GM21423 (cell line): ENCODE measurements at regions not wholly inside any gene's neighbourhood (a gene's known extent, or its start where the extent isn't known, plus 50 kb on each side); places are given as distances from the start of the nearest gene placed in this dataset.

Experiments
- ATAC-seq: cut with Tn5 transposase; IDR thresholded peaks from one replicate; pipeline ENCODE4 v1.9.1; 2021; ENCODE audit warnings: mild to moderate bottlenecking, moderate library complexity; ENCODE audit not compliant: unreplicated experiment

DNA sequence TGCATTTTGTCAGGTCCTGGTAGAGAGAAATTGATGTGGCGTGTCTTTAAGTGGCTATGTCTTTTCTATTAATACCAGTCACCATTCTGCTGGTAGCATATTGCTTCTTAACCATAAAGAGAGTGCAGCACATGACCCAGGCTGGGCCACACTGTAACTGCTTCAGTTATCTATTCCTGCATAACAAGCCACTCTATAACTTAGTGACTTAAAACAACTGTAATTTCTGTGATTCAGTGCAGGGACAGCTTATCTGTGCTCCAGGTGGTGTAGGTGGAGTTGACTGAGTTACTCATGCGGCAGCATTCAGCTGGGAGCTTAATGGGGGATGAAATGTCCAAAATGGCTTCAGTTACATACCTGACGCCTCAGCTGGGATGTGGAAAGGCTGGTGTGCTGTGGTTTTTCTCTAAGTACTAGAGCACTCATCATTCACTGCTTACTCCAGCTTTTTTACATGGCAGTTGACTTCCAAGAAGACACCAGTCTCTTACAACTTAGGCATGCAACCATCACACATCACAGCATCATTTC lies 742.4 kb downstream of the SATB2 start:
- no peak for ATAC-seq

DNA sequence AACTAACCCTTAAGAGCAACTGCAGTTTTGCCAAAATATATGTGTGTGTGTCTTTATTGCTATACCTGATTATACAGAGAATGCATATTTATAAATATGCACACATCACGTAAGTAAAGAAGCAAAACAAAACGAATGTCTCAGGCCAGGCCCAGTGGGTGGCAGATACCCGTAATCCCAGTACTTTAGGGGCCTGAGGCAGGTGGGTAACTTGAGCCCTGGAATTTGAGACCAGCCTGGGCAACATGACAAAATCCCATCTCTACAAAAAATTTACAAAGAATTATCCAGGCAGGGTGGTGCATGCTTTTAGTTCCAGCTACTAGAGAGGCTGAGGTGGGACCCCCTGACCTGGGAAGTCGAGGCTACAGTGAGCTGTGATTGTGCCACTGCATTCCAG lies 745.3 kb downstream of the SATB2 start:
- no peak for ATAC-seq

DNA sequence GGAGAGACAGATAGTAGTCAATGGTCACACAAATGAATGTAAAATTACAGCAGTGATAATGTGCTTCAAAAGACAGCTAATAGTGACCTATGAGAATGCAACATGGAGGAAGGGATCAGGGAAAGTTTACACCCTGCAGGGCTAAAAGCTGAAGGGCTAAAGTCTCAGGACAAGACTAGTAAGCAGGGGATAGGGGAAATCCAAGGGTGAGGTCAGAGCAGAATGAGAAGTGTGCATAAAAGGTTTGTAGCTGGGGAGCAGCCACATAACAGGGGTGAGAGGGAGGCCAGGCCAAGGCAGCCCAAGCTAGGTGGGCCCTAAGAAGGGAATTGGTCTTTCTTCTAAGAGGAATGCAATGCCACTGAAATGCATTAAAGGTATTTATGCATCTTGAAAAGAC lies 746.3 kb downstream of the SATB2 start:
- no peak for ATAC-seq

DNA sequence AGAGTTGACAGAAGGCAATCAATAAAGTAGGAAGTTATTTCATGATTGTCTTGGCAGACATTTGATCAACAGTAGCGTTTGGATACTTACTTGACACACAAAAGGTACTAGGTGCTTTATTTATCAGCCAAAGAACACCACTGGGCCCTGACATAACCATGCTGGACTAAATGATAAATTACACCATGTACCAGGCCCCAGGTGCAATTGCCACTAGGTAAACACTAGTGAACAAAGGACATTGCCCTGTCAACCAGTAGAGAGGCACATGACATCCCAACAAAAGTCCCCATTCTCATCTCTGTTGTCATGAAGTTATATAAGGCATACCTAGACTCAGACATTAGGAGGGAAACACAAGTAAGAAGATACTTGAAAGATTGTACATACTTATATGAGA lies 747.2 kb downstream of the SATB2 start:
- no peak for ATAC-seq

DNA sequence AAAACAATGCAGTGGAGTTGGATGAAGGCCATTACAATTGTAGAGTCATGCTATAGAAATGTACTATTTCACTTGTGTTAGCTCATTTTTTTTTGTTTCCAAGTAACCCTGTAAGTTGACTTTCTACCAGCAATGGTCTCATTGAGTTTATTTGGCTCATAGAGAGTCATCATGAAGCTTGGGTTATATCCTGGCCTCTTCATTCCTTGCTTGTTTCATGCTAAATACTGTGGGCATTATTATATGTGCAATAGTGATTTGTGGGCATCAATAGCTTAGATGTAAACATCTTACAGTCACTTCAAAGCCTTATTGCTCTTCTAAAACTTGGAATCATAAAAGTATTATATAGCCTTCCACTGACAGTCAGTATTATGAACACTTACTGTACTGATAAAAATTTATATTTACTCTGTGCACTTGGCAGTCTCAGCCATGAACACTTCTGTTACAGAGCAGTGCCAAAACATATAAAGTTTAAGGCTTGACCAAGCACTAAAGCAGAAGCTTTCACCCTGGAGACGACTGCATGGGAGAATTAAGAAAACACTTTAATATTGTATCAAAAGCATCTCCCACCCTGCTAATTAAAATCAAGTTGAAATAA lies 751.2 kb downstream of the SATB2 start:
- ATAC-seq: no peak

DNA sequence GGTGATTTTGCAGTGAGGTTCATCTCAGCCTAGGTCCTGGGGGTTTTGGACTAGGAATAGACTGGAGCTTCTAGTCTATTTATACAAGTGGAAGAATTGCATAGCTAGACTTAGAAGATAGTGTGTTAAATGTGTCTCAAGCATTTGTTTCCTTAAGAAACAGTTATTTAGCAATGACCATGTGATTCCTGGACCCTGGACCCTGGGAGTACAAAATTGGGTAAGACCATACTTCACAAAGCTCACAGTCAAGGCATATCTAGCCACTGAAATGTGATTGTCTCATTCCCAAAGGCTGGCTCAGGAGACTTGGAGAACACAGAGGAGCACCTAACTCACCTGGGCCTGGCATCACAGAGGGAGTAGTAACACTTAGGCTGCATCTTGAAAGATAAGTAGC lies 754.5 kb downstream of the SATB2 start:
- no peak for ATAC-seq

DNA sequence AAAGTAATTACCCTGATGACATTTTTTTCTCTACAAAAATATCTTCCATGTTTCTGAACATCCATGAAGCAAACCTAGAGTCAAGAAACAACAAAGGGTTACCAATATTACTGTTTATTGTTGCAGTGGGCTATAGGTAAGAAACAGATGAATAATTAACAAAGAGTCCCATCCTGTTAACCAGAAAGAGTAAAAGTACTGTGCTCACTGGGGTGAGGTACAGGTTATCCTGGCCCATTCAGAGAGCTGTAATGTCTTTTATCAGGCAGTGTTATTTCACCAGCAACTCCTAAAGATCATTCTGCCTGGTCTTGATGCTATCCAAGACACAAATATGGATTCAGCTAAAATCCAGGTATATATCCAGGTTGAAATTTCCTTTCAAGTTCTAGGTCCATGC lies 754.9 kb downstream of the SATB2 start:
- peak; percentile 45 for ATAC-seq

DNA sequence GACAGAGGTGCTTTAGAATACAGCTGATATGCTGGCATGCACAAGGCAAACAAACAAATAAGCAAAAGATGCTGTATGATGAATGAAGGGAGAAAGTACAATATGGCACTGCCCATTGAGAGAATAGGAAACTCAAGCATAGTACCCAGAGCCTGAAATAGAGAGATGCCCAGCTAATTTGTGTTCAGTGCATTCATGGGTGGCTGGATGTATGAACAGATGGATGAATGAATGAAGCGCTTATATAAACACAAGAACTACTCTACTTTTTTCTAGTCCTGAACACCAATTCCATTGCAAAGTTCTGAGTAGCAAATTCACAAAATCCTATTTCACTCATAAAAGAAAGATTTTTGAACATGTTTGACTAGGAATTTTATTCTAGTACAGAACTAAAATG lies 756.3 kb downstream of the SATB2 start:
- ATAC-seq: no peak

DNA sequence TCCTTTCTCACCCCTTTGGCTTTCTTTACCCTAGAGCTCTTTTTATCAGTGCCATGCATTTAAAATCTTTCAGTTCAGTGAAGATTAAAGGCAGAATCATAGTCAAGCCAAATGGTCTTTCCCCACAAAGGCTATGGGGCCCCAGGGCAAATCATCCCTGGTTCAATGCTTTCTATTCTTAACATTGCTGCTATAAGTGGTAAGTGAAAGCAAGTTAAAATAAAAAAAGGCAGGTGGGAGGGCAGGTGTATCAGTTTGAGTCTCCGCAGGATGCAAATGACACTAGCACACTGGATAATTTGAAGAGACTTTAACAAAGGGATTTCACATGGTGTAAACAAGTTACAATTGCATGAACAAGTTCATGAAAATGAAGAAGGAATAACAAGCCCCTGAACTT lies 757.4 kb downstream of the SATB2 start:
- ATAC-seq: no peak

DNA sequence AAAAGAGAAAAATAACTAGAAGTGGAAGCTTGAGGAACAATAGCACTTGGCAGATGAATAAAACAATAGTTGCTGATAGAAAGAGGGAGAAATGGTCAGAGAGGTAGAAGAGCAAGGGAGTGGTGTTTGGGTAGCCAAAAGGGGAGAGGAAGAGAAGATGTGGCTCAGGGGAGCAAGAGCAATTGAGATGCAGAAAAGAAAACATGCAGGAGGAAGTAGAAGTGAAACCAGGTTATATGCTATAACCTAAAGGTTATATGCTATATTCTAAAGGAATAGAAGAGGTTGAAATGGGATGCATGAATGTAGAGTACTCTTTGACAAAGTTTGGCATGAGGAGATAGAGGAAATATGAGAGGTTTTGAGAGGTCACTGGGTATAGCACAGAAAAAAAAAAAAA lies 759.5 kb downstream of the SATB2 start:
- no peak for ATAC-seq

DNA sequence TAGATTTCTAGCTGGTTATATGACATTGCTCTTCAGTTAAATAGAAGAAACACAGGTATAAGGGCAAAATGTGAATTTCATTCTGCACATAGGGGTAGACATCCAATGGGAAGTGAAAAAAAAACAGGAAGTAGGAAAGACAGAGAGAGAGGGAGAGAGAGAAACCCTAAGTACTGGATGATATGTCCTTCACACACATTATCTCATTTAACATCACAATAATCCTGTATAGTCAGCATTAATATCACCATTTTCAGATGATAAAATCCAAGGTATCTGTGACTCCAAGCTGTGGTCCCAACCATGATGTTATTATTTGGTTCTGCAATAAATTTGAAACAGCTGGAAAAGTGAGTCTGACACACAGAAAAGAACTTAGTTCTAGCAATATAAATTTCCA lies 759.9 kb downstream of the SATB2 start:
- no peak for ATAC-seq

DNA sequence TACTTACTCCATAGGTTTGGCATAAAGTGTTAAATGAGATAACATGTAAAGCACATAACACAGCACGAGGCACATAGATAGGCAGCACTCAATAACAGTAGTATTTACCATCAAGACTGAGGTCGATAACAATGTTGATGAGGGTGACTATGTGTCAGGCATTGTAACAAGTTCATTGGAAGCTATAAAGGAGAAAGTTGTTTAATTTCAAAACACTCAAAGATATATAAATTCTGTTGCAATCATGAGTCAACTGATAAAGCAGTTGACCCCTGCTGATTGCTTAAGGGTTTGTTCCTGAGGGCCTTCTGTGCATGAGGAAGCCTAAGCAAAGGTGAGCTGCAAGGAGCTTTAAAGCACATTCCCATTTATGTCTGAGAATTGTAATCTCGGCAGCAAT lies 760.5 kb downstream of the SATB2 start:
- no peak for ATAC-seq

DNA sequence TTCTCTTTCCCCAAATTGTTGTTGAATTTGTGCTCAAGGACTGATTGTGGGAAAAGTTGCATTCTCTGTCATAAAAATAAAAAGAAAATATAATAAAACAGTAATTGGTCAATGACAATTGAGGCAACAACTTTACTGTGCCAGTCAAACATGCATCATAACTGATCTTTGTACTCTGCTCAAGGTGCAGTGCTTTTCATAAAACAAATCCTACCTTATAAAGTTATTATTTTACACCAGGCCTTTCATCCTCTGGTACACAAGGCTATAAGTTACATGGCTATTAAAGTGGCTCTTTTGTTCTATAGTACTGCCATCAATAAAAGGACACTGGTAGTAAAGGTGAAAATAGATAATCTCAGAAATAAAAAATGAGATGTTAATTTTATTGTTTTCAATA lies 761.9 kb downstream of the SATB2 start:
- no peak for ATAC-seq

DNA sequence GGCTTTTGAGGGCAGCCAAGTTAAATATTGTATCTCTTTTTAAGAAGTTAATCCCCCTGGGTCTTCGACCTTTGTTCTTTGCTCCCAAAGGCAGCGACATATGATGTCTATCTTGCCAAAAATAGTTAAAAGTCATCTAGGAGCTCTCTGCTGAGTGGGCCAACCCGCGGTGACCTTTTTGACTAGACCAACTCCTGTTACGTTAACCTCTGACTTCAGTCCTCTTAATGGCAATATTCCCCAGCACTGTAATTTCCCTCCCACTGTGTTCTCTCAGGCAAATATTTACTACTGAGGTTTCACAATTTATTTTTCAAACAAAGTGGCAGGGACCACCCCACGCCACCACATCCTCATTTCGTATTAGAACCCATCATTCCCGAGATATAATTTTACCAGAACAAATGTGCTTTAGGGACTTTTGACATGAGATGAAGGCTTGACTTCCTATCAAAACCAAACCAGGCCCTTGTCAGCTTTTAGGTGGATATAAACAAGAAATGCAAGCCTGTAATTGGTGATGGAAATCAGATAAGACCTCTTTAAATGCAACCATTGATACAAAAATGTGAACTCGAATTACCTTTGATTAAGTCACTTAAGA lies 764.7 kb downstream of the SATB2 start:
- no peak for ATAC-seq

DNA sequence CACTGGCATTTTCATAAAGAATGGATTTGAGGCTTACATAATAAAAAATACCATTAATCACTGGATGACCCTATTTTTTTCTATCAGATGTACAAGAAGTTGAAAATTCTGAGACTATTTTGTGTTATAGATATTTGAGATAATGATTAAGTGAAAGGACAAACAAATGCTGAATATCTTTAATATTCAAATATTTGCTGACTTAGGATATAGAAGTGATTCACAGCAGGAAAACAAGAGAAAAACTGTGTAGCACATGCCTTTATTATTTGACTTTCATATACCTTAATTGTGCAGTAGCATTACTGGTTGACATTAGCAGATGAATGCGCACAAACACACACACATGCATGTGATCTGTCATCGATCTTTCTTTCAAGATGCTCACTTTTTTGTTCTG lies 766.5 kb downstream of the SATB2 start:
- no peak for ATAC-seq

DNA sequence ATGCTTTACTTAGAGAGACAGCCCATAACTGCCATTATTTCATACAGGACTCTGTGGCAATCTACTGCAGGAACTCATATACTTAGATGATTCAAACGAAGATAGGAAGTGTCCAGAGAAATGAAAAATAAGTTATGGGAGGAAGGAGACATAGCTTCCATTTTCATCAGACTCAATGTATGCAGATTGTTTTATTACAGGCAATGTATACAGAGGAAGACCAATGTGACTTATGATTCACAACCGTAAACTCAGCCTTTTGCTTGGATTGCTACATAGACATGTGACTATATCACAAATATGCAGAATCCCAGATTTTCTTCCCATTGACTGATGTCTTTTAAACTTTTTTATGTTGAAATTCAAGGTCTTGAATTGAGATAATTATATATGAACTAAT lies 793.4 kb downstream of the SATB2 start:
- ATAC-seq: no peak

DNA sequence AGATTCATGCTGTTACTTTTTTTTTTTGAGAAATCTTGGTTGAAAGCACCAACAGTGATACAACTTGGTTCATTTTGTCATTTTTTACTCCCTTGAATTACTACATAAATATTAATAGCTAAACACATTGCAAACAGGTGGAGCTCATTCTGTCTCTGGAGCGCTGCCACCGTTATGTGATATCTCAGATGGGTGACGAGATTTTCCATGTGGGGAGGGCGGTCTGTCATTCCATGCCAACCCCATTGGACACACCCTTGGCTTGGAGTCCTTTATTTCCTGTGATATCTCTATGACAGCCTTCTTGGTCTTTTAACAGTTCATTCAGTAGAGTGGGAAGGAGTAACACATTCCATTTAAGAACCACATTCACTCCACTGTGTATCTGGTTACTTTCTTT lies 794.8 kb downstream of the SATB2 start:
- no peak for ATAC-seq

DNA sequence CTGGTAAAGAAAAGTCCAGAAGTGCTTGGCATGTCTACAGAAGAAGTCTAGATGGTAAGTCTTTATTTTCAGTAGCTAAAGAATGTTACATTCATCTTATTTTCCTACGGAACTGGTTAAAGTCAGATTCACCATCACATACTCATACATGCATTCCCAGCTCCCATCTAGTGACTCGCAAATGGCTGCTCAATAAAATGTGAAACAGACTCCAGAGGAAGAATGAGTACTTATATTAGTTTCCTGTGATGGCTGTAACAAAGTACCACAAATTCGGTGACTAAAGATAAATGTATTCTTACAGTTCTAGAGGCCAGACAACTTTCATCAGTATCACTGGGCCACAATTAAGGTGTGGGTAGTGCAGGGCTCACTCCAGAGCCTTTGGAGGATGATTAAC lies 797.2 kb downstream of the SATB2 start:
- no peak for ATAC-seq

DNA sequence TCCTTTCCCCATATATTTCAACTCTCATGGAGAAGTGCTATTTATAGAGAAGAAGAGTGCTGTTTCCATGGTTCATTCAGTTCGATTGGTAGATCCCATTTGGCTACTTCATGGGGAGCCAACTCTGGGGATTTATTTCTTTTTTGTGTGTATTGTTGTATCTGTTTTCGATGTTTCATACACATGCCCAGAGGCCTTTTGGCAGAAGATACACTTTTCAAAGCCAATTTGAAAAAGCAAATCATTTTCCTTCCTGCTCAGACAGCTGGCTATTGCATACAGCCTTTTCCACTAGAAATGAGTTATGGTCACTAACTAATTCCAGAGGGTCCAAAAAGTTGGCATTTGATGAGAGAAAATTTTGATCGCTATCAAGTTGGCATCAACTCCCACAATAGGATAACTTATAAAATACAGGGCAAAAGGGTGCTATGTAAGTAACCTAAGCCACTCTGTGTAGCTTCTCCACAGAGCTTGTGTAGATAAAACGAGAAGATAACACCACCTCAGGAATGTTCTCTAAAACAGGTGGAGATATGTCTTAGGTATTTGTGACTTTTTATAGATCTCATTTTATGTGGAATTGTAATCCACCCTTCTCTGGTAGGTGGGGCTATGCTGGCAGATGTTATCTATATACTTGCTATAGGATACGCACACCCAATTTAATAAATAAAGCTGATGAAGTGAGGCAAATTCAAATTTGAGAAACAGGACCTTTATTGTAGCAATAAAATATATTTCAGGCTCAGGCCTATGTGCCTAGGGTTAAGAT lies 798.5 kb downstream of the SATB2 start:
- ATAC-seq: no peak

DNA sequence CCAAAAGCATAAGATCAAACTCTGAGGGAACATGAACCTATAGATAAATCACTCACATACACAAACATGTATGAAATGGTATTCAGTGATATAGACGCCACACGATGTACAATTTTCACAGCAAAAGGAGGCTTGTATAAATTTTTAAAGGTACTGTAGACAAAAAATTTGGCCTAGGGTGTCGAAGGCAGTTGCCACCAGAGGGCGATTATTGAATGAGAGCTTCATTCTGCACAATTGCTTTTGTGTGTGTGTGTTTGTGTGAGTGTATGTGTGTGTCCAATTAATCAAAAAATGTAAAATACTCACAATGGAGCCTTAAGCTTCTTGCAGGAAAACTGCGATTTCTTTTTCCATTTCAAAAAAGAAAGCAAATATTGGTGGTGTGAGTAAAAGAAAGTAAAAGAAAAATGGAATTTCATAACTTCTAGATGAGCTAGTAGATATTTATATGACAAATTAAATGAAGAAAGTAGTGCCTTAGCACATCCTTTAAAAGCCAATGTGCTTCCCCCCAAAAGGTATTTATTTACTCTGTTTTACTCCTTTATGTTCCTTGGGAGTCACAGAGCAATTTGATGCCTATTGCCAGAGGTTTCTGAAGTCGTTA lies 800.1 kb downstream of the SATB2 start:
- no peak for ATAC-seq

DNA sequence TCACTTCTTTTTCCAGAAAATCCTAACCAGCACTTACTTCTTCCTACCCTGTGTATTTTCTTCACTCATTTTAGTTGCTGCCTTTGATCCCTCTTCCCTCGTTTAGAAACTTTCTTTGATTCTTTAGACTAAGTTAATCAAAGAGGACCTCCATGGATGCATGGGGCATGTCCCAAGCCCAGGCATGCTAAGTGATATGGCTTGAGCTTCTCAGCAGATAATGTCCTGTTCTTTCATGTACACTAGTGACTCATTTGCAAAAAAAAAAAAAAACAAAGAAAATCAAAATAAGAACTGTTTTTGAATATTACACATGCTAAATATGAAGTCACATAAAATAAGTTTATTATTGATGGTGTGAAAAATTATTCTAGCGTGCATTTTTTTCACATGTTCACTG lies 800.9 kb downstream of the SATB2 start:
- ATAC-seq: no peak

DNA sequence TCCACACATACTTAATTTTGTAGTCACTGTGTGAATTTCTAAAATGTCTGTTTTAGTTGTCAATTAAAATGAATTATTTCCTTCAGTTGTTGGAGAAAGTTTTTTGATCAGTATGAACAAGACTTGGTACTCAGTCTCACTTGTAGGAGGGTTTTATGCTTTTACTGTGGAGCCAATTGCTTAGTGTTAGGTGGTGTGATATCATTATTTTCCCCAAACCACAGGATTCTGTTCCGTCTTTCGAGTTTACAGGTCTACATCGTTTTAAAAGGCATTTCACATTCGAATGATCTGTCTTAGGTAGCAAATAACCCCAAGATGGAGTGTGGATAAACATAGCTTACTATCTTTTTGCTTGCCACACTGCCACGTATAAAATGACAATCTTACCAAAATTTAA lies 803.1 kb downstream of the SATB2 start:
- no peak for ATAC-seq
